GM12878 (cell line): ENCODE measurements at regions not wholly inside any gene's neighbourhood (a gene's known extent, or its start where the extent isn't known, plus 50 kb on each side); places are given as distances from the start of the nearest gene placed in this dataset.

Experiments
- ATAC-seq: fragments of 200-7000 bp; cut with Tn5 transposase; 3 replicates; pipeline ENCODE4 v1.9.1; 2020; ENCODE audit warnings: mild to moderate bottlenecking, moderate library complexity
- BruUV-seq: library from RNA; stranded (reverse); fragments of 400-500 nt; replicated peaks from 2 replicates; lab custom pipeline; 2021; lab: Mats Ljungman, UMichigan
- CTCF ChIA-PET: fragments of 300-600 bp; sonication (Branson Sonifier 250); formaldehyde crosslinking; extraction: SDS; loops from one replicate; lab custom pipeline; 2021; ENCODE audit warnings: inconsistent platforms; lab: Yijun Ruan, JAX
- POLR2A ChIA-PET: fragments of 350-600 bp; formaldehyde crosslinking; extraction: SDS; loops from one replicate; lab custom pipeline; 2021; ENCODE audit warnings: inconsistent platforms; lab: Charles Lee
- RAD21 ChIA-PET: fragments of 300-600 bp; sonication (Branson Sonifier 250); formaldehyde crosslinking; loops from one replicate; lab custom pipeline; 2023; ENCODE audit warnings: antibody characterized with exemption; ENCODE audit not compliant: unreplicated experiment; lab: Charles Lee
- SMC1A ChIA-PET: fragments of 300-600 bp; sonication (Branson Sonifier 250); formaldehyde crosslinking; loops from one replicate; lab custom pipeline; 2023; ENCODE audit not compliant: unreplicated experiment, uncharacterized antibody; lab: Charles Lee
- DNase-seq: peaks from one replicate; pipeline ENCODE4 v3.0.0-alpha.2; 2011; ENCODE audit warnings: low read depth, low spot score
- FAIRE-seq: peaks from 3 replicates; lab custom pipeline; 2011; peaks lifted over from hg19 to GRCh38; lab: Jason Lieb, UNC
- H2AFZ ChIP-seq: 2 replicates; pipeline ENCODE4 v1.6.0; 2011; ENCODE audit warnings: low read depth, low read length, control low read depth; ENCODE audit not compliant: control insufficient read depth
- H3K27ac ChIP-seq: 2 replicates; pipeline ENCODE4 v1.5.1; 2011; ENCODE audit warnings: control low read depth; ENCODE audit not compliant: control insufficient read depth, insufficient read depth
- H3K27me3 ChIP-seq, 2 experiments: replicated peaks in 1 of 2; 2 replicates each; pipeline versions ENCODE4 v1.6.0 to v1.6.1; 2011; ENCODE audit warnings: low read length in 1 of 2; ENCODE audit not compliant: control insufficient read depth in 2 of 2, insufficient read depth in 2 of 2
- H3K36me3 ChIP-seq, 2 experiments: 2 replicates each; pipeline ENCODE4 v1.5.1; 2011; ENCODE audit warnings: low read length in 1 of 2; ENCODE audit not compliant: control insufficient read depth in 2 of 2, insufficient read depth in 2 of 2
- H3K4me1 ChIP-seq: 2 replicates; pipeline ENCODE4 v1.6.1; 2011; ENCODE audit warnings: mild to moderate bottlenecking, low read length, moderate library complexity, mixed read lengths; ENCODE audit not compliant: control insufficient read depth, insufficient read depth
- H3K4me2 ChIP-seq: 2 replicates; pipeline ENCODE4 v1.6.0; 2011; ENCODE audit warnings: control low read depth; ENCODE audit not compliant: control insufficient read depth, insufficient read depth
- H3K4me3 ChIP-seq: fragments of 200-600 bp; sonication (generic); 2 replicates; pipeline ENCODE4 v1.5.1; 2016
- H3K79me2 ChIP-seq: 2 replicates; pipeline ENCODE4 v1.6.0; 2011; ENCODE audit warnings: low read length; ENCODE audit not compliant: control insufficient read depth, insufficient read depth
- H3K9ac ChIP-seq: 2 replicates; pipeline ENCODE4 v1.8.0; 2011; ENCODE audit warnings: low read length, control low read depth, mixed read lengths; ENCODE audit not compliant: control insufficient read depth, insufficient read depth
- H3K9me3 ChIP-seq: replicated peaks from 3 replicates; pipeline ENCODE4 v1.5.1; 2011; ENCODE audit warnings: mild to moderate bottlenecking, low read length; ENCODE audit not compliant: control insufficient read depth, insufficient read depth
- H4K20me1 ChIP-seq: 2 replicates; pipeline ENCODE4 v1.6.0; 2011; ENCODE audit not compliant: control insufficient read depth, insufficient read depth
- CBFB ChIP-seq: IDR thresholded peaks from 2 replicates; pipeline ENCODE4 v1.6.1; 2016; ENCODE audit warnings: antibody characterized with exemption, low read depth
- IRF4 ChIP-seq: IDR thresholded peaks from 2 replicates; pipeline ENCODE4 v1.6.1; 2011; ENCODE audit warnings: low read depth, low read length
- JUND ChIP-seq: IDR thresholded peaks from 2 replicates; pipeline ENCODE4 v1.6.1; 2012; ENCODE audit warnings: low read depth, mild to moderate bottlenecking, low read length, improper control_type of control experiment, moderate library complexity
- NFYB ChIP-seq: IDR thresholded peaks from 2 replicates; pipeline ENCODE4 v1.6.1; 2011; ENCODE audit warnings: low read depth, mild to moderate bottlenecking, low read length, improper control_type of control experiment, moderate library complexity; ENCODE audit not compliant: insufficient read depth
- RAD51 ChIP-seq: fragments of 450-650 bp; IDR thresholded peaks from 2 replicates; pipeline ENCODE4 v1.6.1; 2016; ENCODE audit warnings: moderate library complexity, mild to moderate bottlenecking, inconsistent platforms
- STAT3 ChIP-seq: IDR thresholded peaks from 2 replicates; pipeline ENCODE4 v1.6.1; 2011; ENCODE audit warnings: low read depth, low read length, improper control_type of control experiment
- TBL1XR1 ChIP-seq: IDR thresholded peaks from 2 replicates; pipeline ENCODE4 v1.6.1; 2012; ENCODE audit warnings: low read depth, low read length, improper control_type of control experiment
- WRNIP1 ChIP-seq: IDR thresholded peaks from 2 replicates; pipeline ENCODE4 v1.6.1; 2011; ENCODE audit warnings: low read depth, low read length, improper control_type of control experiment, borderline replicate concordance
- ZBED1 ChIP-seq: IDR thresholded peaks from 2 replicates; pipeline ENCODE4 v1.6.1; 2016; ENCODE audit warnings: borderline replicate concordance
- ZNF622 ChIP-seq: fragments of 450-650 bp; IDR thresholded peaks from 2 replicates; pipeline ENCODE4 v1.6.1; 2017; ENCODE audit warnings: mild to moderate bottlenecking, inconsistent platforms
- WGBS: methylation state at CpG from one replicate; pipeline ENCODE4 v1.1.6; 2016; ENCODE audit warnings: low lambda C conversion rate; ENCODE audit not compliant: insufficient replicate concordance, insufficient coverage; ENCODE audit errors: missing lambda C conversion rate; 5-methylcytosine and 5-hydroxymethylcytosine counted together
- in situ Hi-C: fragments of 300-500 bp; cut with MboI; formaldehyde crosslinking; loops from 9 replicates; pipeline ENCODE4 v1.14.3; 2018; ENCODE audit warnings: mixed read lengths
- intact Hi-C: fragments of 100-400 bp; cut with micrococcal nuclease; formaldehyde crosslinking; loops from one replicate; pipeline ENCODE4 v1.14.2; 2022; ENCODE audit not compliant: unreplicated experiment
- TF ChIP-seq, protein P1 (sequence below): IDR thresholded peaks from 2 replicates; pipeline ENCODE4 v1.6.1; 2011; ENCODE audit warnings: borderline replicate concordance, low read depth, mild to moderate bottlenecking, moderate library complexity, low read length; ENCODE audit not compliant: insufficient read depth, poor library complexity, severe bottlenecking

DNA sequence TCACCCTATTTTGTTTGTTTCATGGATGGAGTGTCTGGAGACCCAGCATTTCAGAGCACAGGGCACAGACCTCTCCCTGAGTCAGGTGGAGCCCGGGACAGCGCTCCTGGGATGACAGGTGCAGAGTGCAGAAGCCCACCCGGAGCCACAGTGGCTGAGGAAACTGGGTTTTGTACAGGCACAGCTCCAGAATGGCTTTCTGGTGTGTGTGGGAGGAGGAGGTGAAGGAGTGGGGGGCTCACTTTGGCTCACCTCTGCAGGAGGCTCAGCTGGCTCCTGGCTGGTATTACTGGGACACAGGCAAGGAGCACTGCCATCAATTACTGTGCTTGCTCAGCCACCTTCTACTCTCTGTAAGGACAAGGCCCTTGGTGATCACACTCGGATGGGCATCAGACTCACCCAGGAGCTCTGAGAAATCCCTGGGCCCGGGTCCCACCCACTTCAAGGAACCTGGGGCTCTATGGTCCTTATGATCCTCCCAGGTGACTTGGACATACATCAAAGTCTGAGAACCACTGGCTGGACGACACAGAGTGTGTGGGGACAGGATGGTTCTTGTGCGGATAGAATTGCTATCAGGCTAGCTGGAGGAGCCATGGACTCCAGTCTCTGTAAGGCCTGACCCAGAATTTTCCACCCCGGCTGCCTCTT, 221.1 kb upstream of the ZNF32 start:
- H3K9me3 ChIP-seq = no peaks in the 10 kb centered on the region
- RAD21 ChIA-PET = no interaction called here
- no peak overlapping the region for H3K4me2 ChIP-seq
- no peaks in the 10 kb centered on the region for H3K36me3 ChIP-seq
- in situ Hi-C loops = loop anchor here (25.0 kb wide), 2 partner anchors 107 to 382 kb away; no protein-coding TSS in a partner anchor
- H3K4me1 ChIP-seq = no peaks in the 10 kb centered on the region
- H2AFZ ChIP-seq = no peak overlapping the region
- H3K27me3 ChIP-seq = no peaks in the 10 kb centered on the region; a peak in 1 of 4 replicates
- CTCF ChIA-PET = no interaction called here
- H3K27ac ChIP-seq = no peak overlapping the region
- TF ChIP-seq TBL1XR1 (no peak), NFYB (no peak), ZNF622 (no peak), CBFB (no peak), JUND (no peak), IRF4 (no peak), ZBED1 (no peak), WRNIP1 (no peak), RAD51 (no peak), STAT3 (no peak)
- TF ChIP-seq, protein P1, sequence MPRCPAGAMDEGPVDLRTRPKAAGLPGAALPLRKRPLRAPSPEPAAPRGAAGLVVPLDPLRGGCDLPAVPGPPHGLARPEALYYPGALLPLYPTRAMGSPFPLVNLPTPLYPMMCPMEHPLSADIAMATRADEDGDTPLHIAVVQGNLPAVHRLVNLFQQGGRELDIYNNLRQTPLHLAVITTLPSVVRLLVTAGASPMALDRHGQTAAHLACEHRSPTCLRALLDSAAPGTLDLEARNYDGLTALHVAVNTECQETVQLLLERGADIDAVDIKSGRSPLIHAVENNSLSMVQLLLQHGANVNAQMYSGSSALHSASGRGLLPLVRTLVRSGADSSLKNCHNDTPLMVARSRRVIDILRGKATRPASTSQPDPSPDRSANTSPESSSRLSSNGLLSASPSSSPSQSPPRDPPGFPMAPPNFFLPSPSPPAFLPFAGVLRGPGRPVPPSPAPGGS = no peak
- DNase-seq (no peak), FAIRE-seq (no peak), ATAC-seq (no peak)
- POLR2A ChIA-PET = no interaction called here
- H4K20me1 ChIP-seq = no peaks in the 10 kb centered on the region
- no peak overlapping the region for H3K9ac ChIP-seq
- SMC1A ChIA-PET = no interaction called here
- BruUV-seq = no TSS peak
- no peaks in the 10 kb centered on the region for H3K79me2 ChIP-seq
- intact Hi-C loops = no loop called here
- WGBS = 32% methylated on average over 8 of the region's 8 CpGs
- no peak overlapping the region for H3K4me3 ChIP-seq
